ENCODE measurements at regions not wholly inside any gene's neighbourhood (a gene's known extent, or its start where the extent isn't known, plus 50 kb on each side); places are given as distances from the start of the nearest gene placed in this dataset.

- no peak for TF ChIP-seq CTCF (conservative IDR thresholded peaks at IDR 0.05; ENCODE audit: low read depth, low read length)
- no peak for TF ChIP-seq RFX5 (IDR thresholded peaks at IDR 0.05; ENCODE audit: low read depth, low read length)
- no peak for TF ChIP-seq USF2 (IDR thresholded peaks at IDR 0.05; ENCODE audit: low read depth, low read length)
- TF ChIP-seq POLR2A (IDR thresholded peaks at IDR 0.05; ENCODE audit: low read depth, low read length) = no peak
- TF ChIP-seq MAFK (IDR thresholded peaks at IDR 0.05; ENCODE audit: low read depth, low read length) = no peak
- no peak for TF ChIP-seq CEBPB (IDR thresholded peaks at IDR 0.05; ENCODE audit: low read depth, low read length)
- no peak for TF ChIP-seq NFE2L2 (IDR thresholded peaks at IDR 0.05; ENCODE audit: low read depth, low read length)
- TF ChIP-seq MXI1 (IDR thresholded peaks at IDR 0.05; ENCODE audit: borderline replicate concordance, low read depth, low read length) = no peak
Measured at GRCh38 chrX:1020634-1021166, 191.7 kb downstream of the CRLF2 start.
